HepG2 (cell line): ENCODE measurements at regions not wholly inside any gene's neighbourhood (a gene's known extent, or its start where the extent isn't known, plus 50 kb on each side); places are given as distances from the start of the nearest gene placed in this dataset.

ENCODE experiments used
- CBX5 ChIP-seq: sonication (generic); formaldehyde crosslinking; IDR thresholded peaks from 2 replicates; pipeline ENCODE4 v1.4.0; 2020; ENCODE audit warnings: missing genetic modification reagents, borderline replicate concordance
- GFI1 ChIP-seq: sonication (generic); formaldehyde crosslinking; IDR thresholded peaks from 2 replicates; pipeline ENCODE4 v1.5.0; 2020; ENCODE audit warnings: missing genetic modification reagents, mild to moderate bottlenecking, borderline replicate concordance
- HNRNPH1 ChIP-seq: fragments of 200-400 bp; formaldehyde crosslinking; optimal IDR thresholded peaks from 2 replicates; pipeline ENCODE3; 2017; ENCODE audit warnings: mild to moderate bottlenecking, low read depth, low read length
- ISX ChIP-seq: sonication (generic); formaldehyde crosslinking; conservative IDR thresholded peaks from 2 replicates; pipeline ENCODE4 v1.5.0; 2020; ENCODE audit warnings: missing genetic modification reagents
- MBNL3 ChIP-seq: fragments of 250-450 bp; sonication (Bioruptor Pico); conservative IDR thresholded peaks from 2 replicates; pipeline ENCODE4 v1.8.0; 2022; ENCODE audit warnings: mild to moderate bottlenecking, inconsistent platforms
- MEF2D ChIP-seq: sonication (generic); formaldehyde crosslinking; IDR thresholded peaks from 2 replicates; pipeline ENCODE4 v1.5.1; 2020; ENCODE audit warnings: mild to moderate bottlenecking, missing genetic modification reagents
- MIER2 ChIP-seq: IDR thresholded peaks from 2 replicates; pipeline ENCODE4 v1.6.1; 2016; ENCODE audit warnings: missing biosample characterization, missing genetic modification reagents
- MZF1 ChIP-seq: sonication (generic); formaldehyde crosslinking; IDR thresholded peaks from 2 replicates; pipeline ENCODE4 v1.8.1; 2023; ENCODE audit warnings: mild to moderate bottlenecking, missing genetic modification reagents, borderline replicate concordance
- NR2F6 ChIP-seq, 2 experiments: IDR thresholded peaks; 2 replicates each; pipeline ENCODE4 v1.6.1; 2016; ENCODE audit warnings: antibody characterized with exemption in 1 of 2, mild to moderate bottlenecking in 1 of 2
- POLR2A ChIP-seq, 2 experiments: IDR thresholded peaks; 2 replicates each; pipeline ENCODE4 v1.6.1; 2011; ENCODE audit warnings: low read depth in 2 of 2, low read length in 2 of 2, mild to moderate bottlenecking in 1 of 2, moderate library complexity in 1 of 2; ENCODE audit not compliant: insufficient read depth in 1 of 2
- RBAK ChIP-seq: sonication (generic); formaldehyde crosslinking; IDR thresholded peaks from 2 replicates; pipeline ENCODE4 v1.5.1; 2020; ENCODE audit warnings: mild to moderate bottlenecking, missing genetic modification reagents
- SATB2 ChIP-seq: sonication (generic); formaldehyde crosslinking; IDR thresholded peaks from 2 replicates; pipeline ENCODE4 v1.5.0; 2020; ENCODE audit warnings: missing genetic modification reagents
- SCMH1 ChIP-seq: sonication (generic); formaldehyde crosslinking; IDR thresholded peaks from 2 replicates; pipeline ENCODE4 v1.9.0; 2021; ENCODE audit warnings: missing genetic modification reagents, mild to moderate bottlenecking, borderline replicate concordance
- SP1 ChIP-seq, 2 experiments: fragments of 450-650 bp in 1 of 2; sonication (generic) in 1 of 2; formaldehyde crosslinking in 1 of 2; IDR thresholded peaks; 2 replicates each; pipeline versions ENCODE4 v1.4.0 to v1.6.1; 2016 to 2020; ENCODE audit warnings: missing genetic modification reagents in 1 of 2
- ZNF232 ChIP-seq: sonication (generic); formaldehyde crosslinking; IDR thresholded peaks from 2 replicates; pipeline ENCODE4 v1.4.0; 2020; ENCODE audit warnings: missing genetic modification reagents, borderline replicate concordance
- ZNF235 ChIP-seq: sonication (generic); formaldehyde crosslinking; IDR thresholded peaks from 2 replicates; pipeline ENCODE4 v1.8.1; 2023; ENCODE audit warnings: mild to moderate bottlenecking, missing genetic modification reagents, borderline replicate concordance
- ZNF350 ChIP-seq: sonication (generic); formaldehyde crosslinking; IDR thresholded peaks from 2 replicates; pipeline ENCODE4 v1.4.0; 2020; ENCODE audit warnings: mild to moderate bottlenecking, low read depth, missing genetic modification reagents, borderline replicate concordance
- ZNF569 ChIP-seq: sonication (generic); formaldehyde crosslinking; IDR thresholded peaks from 2 replicates; pipeline ENCODE4 v1.5.0; 2020; ENCODE audit warnings: mild to moderate bottlenecking, missing genetic modification reagents, moderate library complexity, borderline replicate concordance
- ZNF577 ChIP-seq: sonication (generic); formaldehyde crosslinking; IDR thresholded peaks from 2 replicates; pipeline ENCODE4 v1.4.0; 2020; ENCODE audit warnings: mild to moderate bottlenecking, low read depth, missing genetic modification reagents, borderline replicate concordance
- ZNF816 ChIP-seq: sonication (generic); formaldehyde crosslinking; IDR thresholded peaks from 2 replicates; pipeline ENCODE4 v1.8.0; 2022; ENCODE audit warnings: missing genetic modification reagents, mild to moderate bottlenecking, borderline replicate concordance
- TF ChIP-seq, protein P1 (sequence below): IDR thresholded peaks from 2 replicates; pipeline ENCODE4 v1.6.1; 2016; ENCODE audit warnings: low read depth, control low read depth
- TF ChIP-seq, protein P2 (sequence below): sonication (generic); formaldehyde crosslinking; IDR thresholded peaks from 2 replicates; pipeline ENCODE4 v1.8.0; 2022; ENCODE audit warnings: mild to moderate bottlenecking, missing genetic modification reagents, borderline replicate concordance
- TF ChIP-seq, protein P3 (sequence below): sonication (generic); formaldehyde crosslinking; IDR thresholded peaks from 2 replicates; pipeline ENCODE4 v1.4.0; 2020; ENCODE audit warnings: mild to moderate bottlenecking, missing genetic modification reagents
- TF ChIP-seq, protein P4 (sequence below): sonication (generic); formaldehyde crosslinking; IDR thresholded peaks from 2 replicates; pipeline ENCODE4 v1.8.1; 2023; ENCODE audit warnings: mild to moderate bottlenecking, missing genetic modification reagents

DNA sequence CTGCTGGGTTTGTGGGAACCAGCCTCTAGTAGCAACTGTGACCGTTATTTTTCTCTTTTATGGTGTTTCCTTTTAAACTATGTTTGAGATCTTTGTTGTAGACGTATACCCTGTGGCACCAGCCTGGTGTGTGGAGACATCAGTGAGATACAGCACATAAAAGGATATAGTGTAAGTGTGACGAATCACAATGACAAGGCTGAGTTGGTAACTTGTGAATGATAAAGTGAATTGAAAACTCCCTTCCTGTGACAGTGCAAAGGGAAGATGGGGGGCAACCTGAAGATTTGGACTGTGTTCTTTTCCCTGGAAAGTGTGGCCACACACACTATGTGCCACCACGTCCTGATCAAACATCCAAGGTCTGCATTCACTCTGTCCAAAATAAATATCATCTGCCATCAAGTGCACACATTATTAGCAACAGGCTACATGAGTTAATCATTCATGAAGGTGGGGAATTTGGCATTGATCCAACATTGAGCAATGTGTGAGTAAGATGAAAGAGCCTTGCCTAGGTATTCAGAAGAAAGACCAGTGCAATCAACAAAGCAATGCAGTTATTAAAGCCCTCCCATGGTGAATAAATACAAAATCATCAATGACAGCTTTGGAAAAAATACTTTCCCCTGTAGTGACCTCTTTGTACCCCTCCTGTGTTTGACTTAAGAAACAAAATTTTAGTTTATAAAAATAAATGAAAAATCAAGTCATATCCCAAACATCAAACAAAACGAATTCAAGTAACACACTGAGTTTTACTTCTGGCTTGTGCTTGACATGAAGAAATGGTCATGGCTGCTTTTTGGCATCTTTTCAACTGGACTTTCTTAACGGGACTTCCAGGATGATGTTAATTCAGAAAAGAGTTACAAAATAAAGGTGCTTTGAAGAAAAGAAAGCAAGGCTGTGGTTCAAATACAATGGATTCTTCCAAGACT, 1280.5 kb upstream of the ZEB2 start (continued):
- TF ChIP-seq SCMH1 (CRISPR knock-in tag): no peak
- peak; percentile 91 for TF ChIP-seq GFI1 (CRISPR knock-in tag)
- 0 out of 2 replicates have a peak, but pooled peaks have one; percentile 62 for TF ChIP-seq ISX (CRISPR knock-in tag)
- TF ChIP-seq RBAK: peak; percentile 71; the same call in 1 of the 2 replicates
- TF ChIP-seq HNRNPH1: no peak
- peak; percentile 98 for TF ChIP-seq MEF2D
- TF ChIP-seq, protein P1, sequence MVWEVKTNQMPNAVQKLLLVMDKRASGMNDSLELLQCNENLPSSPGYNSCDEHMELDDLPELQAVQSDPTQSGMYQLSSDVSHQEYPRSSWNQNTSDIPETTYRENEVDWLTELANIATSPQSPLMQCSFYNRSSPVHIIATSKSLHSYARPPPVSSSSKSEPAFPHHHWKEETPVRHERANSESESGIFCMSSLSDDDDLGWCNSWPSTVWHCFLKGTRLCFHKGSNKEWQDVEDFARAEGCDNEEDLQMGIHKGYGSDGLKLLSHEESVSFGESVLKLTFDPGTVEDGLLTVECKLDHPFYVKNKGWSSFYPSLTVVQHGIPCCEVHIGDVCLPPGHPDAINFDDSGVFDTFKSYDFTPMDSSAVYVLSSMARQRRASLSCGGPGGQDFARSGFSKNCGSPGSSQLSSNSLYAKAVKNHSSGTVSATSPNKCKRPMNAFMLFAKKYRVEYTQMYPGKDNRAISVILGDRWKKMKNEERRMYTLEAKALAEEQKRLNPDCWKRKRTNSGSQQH (CRISPR knock-in tag): peak; percentile 41; the same call in 1 of the 2 replicates
- TF ChIP-seq MZF1 (CRISPR knock-in tag): no peak
- TF ChIP-seq SP1 (IDR thresholded peaks at IDR 0.05): no peak
- peak; percentile 34; the same call in 1 of the 2 replicates for TF ChIP-seq SP1 (CRISPR knock-in tag; IDR thresholded peaks at IDR 0.05)
- peak; percentile 92 for TF ChIP-seq CBX5 (CRISPR knock-in tag)
- no peak for TF ChIP-seq MBNL3 (CRISPR knock-in tag)
- TF ChIP-seq, protein P2, sequence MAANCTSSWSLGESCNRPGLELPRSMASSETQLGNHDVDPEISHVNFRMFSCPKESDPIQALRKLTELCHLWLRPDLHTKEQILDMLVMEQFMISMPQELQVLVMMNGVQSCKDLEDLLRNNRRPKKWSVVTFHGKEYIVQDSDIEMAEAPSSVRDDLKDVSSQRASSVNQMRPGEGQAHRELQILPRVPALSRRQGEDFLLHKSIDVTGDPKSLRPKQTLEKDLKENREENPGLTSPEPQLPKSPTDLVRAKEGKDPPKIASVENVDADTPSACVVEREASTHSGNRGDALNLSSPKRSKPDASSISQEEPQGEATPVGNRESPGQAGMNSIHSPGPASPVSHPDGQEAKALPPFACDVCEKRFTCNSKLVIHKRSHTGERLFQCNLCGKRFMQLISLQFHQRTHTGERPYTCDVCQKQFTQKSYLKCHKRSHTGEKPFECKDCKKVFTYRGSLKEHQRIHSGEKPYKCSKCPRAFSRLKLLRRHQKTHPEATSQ (CRISPR knock-in tag): peak; percentile 92; the same call in 1 of the 2 replicates
- TF ChIP-seq MIER2 (CRISPR knock-in tag): peak; percentile 94
- TF ChIP-seq, protein P3, sequence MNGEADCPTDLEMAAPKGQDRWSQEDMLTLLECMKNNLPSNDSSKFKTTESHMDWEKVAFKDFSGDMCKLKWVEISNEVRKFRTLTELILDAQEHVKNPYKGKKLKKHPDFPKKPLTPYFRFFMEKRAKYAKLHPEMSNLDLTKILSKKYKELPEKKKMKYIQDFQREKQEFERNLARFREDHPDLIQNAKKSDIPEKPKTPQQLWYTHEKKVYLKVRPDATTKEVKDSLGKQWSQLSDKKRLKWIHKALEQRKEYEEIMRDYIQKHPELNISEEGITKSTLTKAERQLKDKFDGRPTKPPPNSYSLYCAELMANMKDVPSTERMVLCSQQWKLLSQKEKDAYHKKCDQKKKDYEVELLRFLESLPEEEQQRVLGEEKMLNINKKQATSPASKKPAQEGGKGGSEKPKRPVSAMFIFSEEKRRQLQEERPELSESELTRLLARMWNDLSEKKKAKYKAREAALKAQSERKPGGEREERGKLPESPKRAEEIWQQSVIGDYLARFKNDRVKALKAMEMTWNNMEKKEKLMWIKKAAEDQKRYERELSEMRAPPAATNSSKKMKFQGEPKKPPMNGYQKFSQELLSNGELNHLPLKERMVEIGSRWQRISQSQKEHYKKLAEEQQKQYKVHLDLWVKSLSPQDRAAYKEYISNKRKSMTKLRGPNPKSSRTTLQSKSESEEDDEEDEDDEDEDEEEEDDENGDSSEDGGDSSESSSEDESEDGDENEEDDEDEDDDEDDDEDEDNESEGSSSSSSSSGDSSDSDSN (CRISPR knock-in tag): no peak
- peak; percentile 64; the same call in 1 of the 2 replicates for TF ChIP-seq ZNF232 (CRISPR knock-in tag)
- peak; percentile 98 for TF ChIP-seq SATB2 (CRISPR knock-in tag)
- TF ChIP-seq, protein P4, sequence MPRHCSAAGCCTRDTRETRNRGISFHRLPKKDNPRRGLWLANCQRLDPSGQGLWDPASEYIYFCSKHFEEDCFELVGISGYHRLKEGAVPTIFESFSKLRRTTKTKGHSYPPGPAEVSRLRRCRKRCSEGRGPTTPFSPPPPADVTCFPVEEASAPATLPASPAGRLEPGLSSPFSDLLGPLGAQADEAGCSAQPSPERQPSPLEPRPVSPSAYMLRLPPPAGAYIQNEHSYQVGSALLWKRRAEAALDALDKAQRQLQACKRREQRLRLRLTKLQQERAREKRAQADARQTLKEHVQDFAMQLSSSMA: no peak
- TF ChIP-seq POLR2A (IDR thresholded peaks at IDR 0.05; ENCODE audit: insufficient read depth in 1 of 2, low read depth in 2 of 2, low read length in 2 of 2): no peak
- TF ChIP-seq ZNF235 (CRISPR knock-in tag): no peak
- no peak for TF ChIP-seq ZNF816 (CRISPR knock-in tag)
- TF ChIP-seq ZNF350 (CRISPR knock-in tag): no peak
- TF ChIP-seq ZNF577 (CRISPR knock-in tag): no peak
- TF ChIP-seq NR2F6 (IDR thresholded peaks at IDR 0.05): peak; percentile 90
- peak; percentile 94 for TF ChIP-seq NR2F6 (CRISPR knock-in tag; IDR thresholded peaks at IDR 0.05)
- peak; percentile 81; the same call in 1 of the 2 replicates for TF ChIP-seq ZNF569 (CRISPR knock-in tag)
